ENCODE measurements at regions not wholly inside any gene's neighbourhood (a gene's known extent, or its start where the extent isn't known, plus 50 kb on each side); places are given as distances from the start of the nearest gene placed in this dataset.
"Not testable (repeated sequence)": the region's sequence is repeated elsewhere in the genome, so short reads cannot be mapped to it uniquely, and the experiment has no call there.

GRCh38 chr17:20387549-20387948 lies 79.8 kb downstream of the LGALS9B start:
- not testable (repeated sequence) for DNase-seq

- DNase-seq: peak; percentile 20
Observed at GRCh38 chr17:20381358-20382300, 85.7 kb downstream of the LGALS9B start.

GRCh38 chr17:20380625-20381024 lies 86.7 kb downstream of the LGALS9B start:
- DNase-seq: not testable (repeated sequence)

GRCh38 chr17:20379251-20379650 lies 88.1 kb downstream of the LGALS9B start:
- DNase-seq: not testable (repeated sequence)

- not testable (repeated sequence) for DNase-seq
Observed at GRCh38 chr17:20376642-20377041, 90.7 kb downstream of the LGALS9B start.

- not testable (repeated sequence) for DNase-seq
Observed at GRCh38 chr17:20375745-20376144, 91.6 kb downstream of the LGALS9B start.
